ENCODE measurements at regions not wholly inside any gene's neighbourhood (a gene's known extent, or its start where the extent isn't known, plus 50 kb on each side); places are given as distances from the start of the nearest gene placed in this dataset.

- Histone ChIP-seq H3K27ac (ENCODE audit: low read length) (no peak overlapping the region), H3K9ac (ENCODE audit: low read length in 2 of 2) (no peak overlapping the region), H3K27me3 (ENCODE audit: control insufficient read depth in 1 of 2, insufficient read depth in 2 of 2, low read length in 2 of 2) (peaks cover 0 to 6% of the 10 kb centered on the region in 2 donors), H3K4me3 (ENCODE audit: low read length in 2 of 2) (no peak overlapping the region), H3K4me1 (ENCODE audit: control insufficient read depth, insufficient read depth, low read length) (no peaks in the 10 kb centered on the region), H3K36me3 (ENCODE audit: control insufficient read depth in 2 of 2, insufficient read depth in 2 of 2, low read length in 2 of 2) (peaks cover 0 to 4% of the 10 kb centered on the region in 2 donors), H3K9me3 (ENCODE audit: control insufficient read depth in 2 of 2, low read length in 2 of 2) (no peaks in the 10 kb centered on the region)
Measured at GRCh38 chr22:49046000-49046545, 781.6 kb downstream of the BRD1 start.

GRCh38 chr22:49045276-49045675, 782.4 kb downstream of the BRD1 start:
- Histone ChIP-seq H3K27ac (ENCODE audit: low read length) (no peak overlapping the region), H3K27me3 (ENCODE audit: control insufficient read depth in 1 of 2, insufficient read depth in 2 of 2, low read length in 2 of 2) (peaks cover 0 to 9% of the 10 kb centered on the region in 2 donors), H3K9ac (ENCODE audit: low read length in 2 of 2) (no peak overlapping the region)

GRCh38 chr22:49044776-49045175, 782.9 kb downstream of the BRD1 start:
- Histone ChIP-seq H3K9me3 (ENCODE audit: control insufficient read depth in 2 of 2, low read length in 2 of 2) (no peaks in the 10 kb centered on the region), H3K36me3 (ENCODE audit: control insufficient read depth in 2 of 2, insufficient read depth in 2 of 2, low read length in 2 of 2) (peaks cover 0 to 4% of the 10 kb centered on the region in 2 donors), H3K27ac (ENCODE audit: low read length) (no peak overlapping the region), H3K9ac (ENCODE audit: low read length in 2 of 2) (no peak overlapping the region), H3K4me1 (ENCODE audit: control insufficient read depth, insufficient read depth, low read length) (no peaks in the 10 kb centered on the region), H3K4me3 (ENCODE audit: low read length in 2 of 2) (no peak overlapping the region), H3K27me3 (ENCODE audit: control insufficient read depth in 1 of 2, insufficient read depth in 2 of 2, low read length in 2 of 2) (peaks cover 0 to 7% of the 10 kb centered on the region in 2 donors)

More at GRCh38 chr22:49045276-49045675, 782.4 kb downstream of the BRD1 start:
- Histone ChIP-seq H3K4me3 (ENCODE audit: low read length in 2 of 2) (no peak overlapping the region), H3K4me1 (ENCODE audit: control insufficient read depth, insufficient read depth, low read length) (no peaks in the 10 kb centered on the region), H3K36me3 (ENCODE audit: control insufficient read depth in 2 of 2, insufficient read depth in 2 of 2, low read length in 2 of 2) (peaks cover 0 to 4% of the 10 kb centered on the region in 2 donors), H3K9me3 (ENCODE audit: control insufficient read depth in 2 of 2, low read length in 2 of 2) (no peaks in the 10 kb centered on the region)

GRCh38 chr22:49044091-49044490, 783.6 kb downstream of the BRD1 start:
- Histone ChIP-seq H3K27me3 (ENCODE audit: control insufficient read depth in 1 of 2, insufficient read depth in 2 of 2, low read length in 2 of 2) (peaks cover 0 to 7% of the 10 kb centered on the region in 2 donors), H3K4me3 (ENCODE audit: low read length in 2 of 2) (no peak overlapping the region), H3K9me3 (ENCODE audit: control insufficient read depth in 2 of 2, low read length in 2 of 2) (no peaks in the 10 kb centered on the region)

GRCh38 chr22:49042877-49043859, 784.5 kb downstream of the BRD1 start:
- Histone ChIP-seq H3K9me3 (ENCODE audit: control insufficient read depth in 2 of 2, low read length in 2 of 2) (no peaks in the 10 kb centered on the region), H3K27ac (ENCODE audit: low read length) (no peak overlapping the region), H3K36me3 (ENCODE audit: control insufficient read depth in 2 of 2, insufficient read depth in 2 of 2, low read length in 2 of 2) (no peaks in the 10 kb centered on the region), H3K27me3 (ENCODE audit: control insufficient read depth in 1 of 2, insufficient read depth in 2 of 2, low read length in 2 of 2) (peaks cover 0 to 7% of the 10 kb centered on the region in 2 donors), H3K4me3 (ENCODE audit: low read length in 2 of 2) (no peak overlapping the region), H3K4me1 (ENCODE audit: control insufficient read depth, insufficient read depth, low read length) (no peaks in the 10 kb centered on the region), H3K9ac (ENCODE audit: low read length in 2 of 2) (no peak overlapping the region)

More at GRCh38 chr22:49044091-49044490, 783.6 kb downstream of the BRD1 start:
- Histone ChIP-seq H3K27ac (ENCODE audit: low read length) (no peak overlapping the region), H3K9ac (ENCODE audit: low read length in 2 of 2) (no peak overlapping the region), H3K36me3 (ENCODE audit: control insufficient read depth in 2 of 2, insufficient read depth in 2 of 2, low read length in 2 of 2) (peaks cover 0 to 4% of the 10 kb centered on the region in 2 donors), H3K4me1 (ENCODE audit: control insufficient read depth, insufficient read depth, low read length) (no peaks in the 10 kb centered on the region)

- Histone ChIP-seq H3K9ac (ENCODE audit: low read length in 2 of 2) (no peak overlapping the region), H3K27me3 (ENCODE audit: control insufficient read depth in 1 of 2, insufficient read depth in 2 of 2, low read length in 2 of 2) (peaks cover 0 to 10% of the 10 kb centered on the region in 2 donors), H3K9me3 (ENCODE audit: control insufficient read depth in 2 of 2, low read length in 2 of 2) (no peaks in the 10 kb centered on the region), H3K4me3 (ENCODE audit: low read length in 2 of 2) (no peak overlapping the region), H3K4me1 (ENCODE audit: control insufficient read depth, insufficient read depth, low read length) (no peaks in the 10 kb centered on the region), H3K36me3 (ENCODE audit: control insufficient read depth in 2 of 2, insufficient read depth in 2 of 2, low read length in 2 of 2) (no peaks in the 10 kb centered on the region), H3K27ac (ENCODE audit: low read length) (no peak overlapping the region)
Measured at GRCh38 chr22:49042066-49042465, 785.6 kb downstream of the BRD1 start.

GRCh38 chr22:49040754-49041467, 786.8 kb downstream of the BRD1 start:
- no peak overlapping the region for H3K27ac ChIP-seq (ENCODE audit: low read length)
- H3K27me3 ChIP-seq (ENCODE audit: control insufficient read depth in 1 of 2, insufficient read depth in 2 of 2, low read length in 2 of 2) = peaks cover 0 to 8% of the 10 kb centered on the region in 2 donors
- H3K9me3 ChIP-seq (ENCODE audit: control insufficient read depth in 2 of 2, low read length in 2 of 2) = no peaks in the 10 kb centered on the region
- H3K4me3 ChIP-seq (ENCODE audit: low read length in 2 of 2) = no peak overlapping the region
- H3K4me1 ChIP-seq (ENCODE audit: control insufficient read depth, insufficient read depth, low read length) = no peaks in the 10 kb centered on the region
- H3K36me3 ChIP-seq (ENCODE audit: control insufficient read depth in 2 of 2, insufficient read depth in 2 of 2, low read length in 2 of 2) = no peaks in the 10 kb centered on the region
- no peak overlapping the region for H3K9ac ChIP-seq (ENCODE audit: low read length in 2 of 2)

GRCh38 chr22:49040111-49040510, 787.6 kb downstream of the BRD1 start:
- Histone ChIP-seq H3K27ac (ENCODE audit: low read length) (no peak overlapping the region), H3K4me1 (ENCODE audit: control insufficient read depth, insufficient read depth, low read length) (no peaks in the 10 kb centered on the region), H3K36me3 (ENCODE audit: control insufficient read depth in 2 of 2, insufficient read depth in 2 of 2, low read length in 2 of 2) (no peaks in the 10 kb centered on the region), H3K9ac (ENCODE audit: low read length in 2 of 2) (no peak overlapping the region), H3K9me3 (ENCODE audit: control insufficient read depth in 2 of 2, low read length in 2 of 2) (no peaks in the 10 kb centered on the region), H3K4me3 (ENCODE audit: low read length in 2 of 2) (no peak overlapping the region), H3K27me3 (ENCODE audit: control insufficient read depth in 1 of 2, insufficient read depth in 2 of 2, low read length in 2 of 2) (peaks cover 0 to 8% of the 10 kb centered on the region in 2 donors)

GRCh38 chr22:49039625-49040024, 788.0 kb downstream of the BRD1 start:
- Histone ChIP-seq H3K9ac (ENCODE audit: low read length in 2 of 2) (no peak overlapping the region), H3K36me3 (ENCODE audit: control insufficient read depth in 2 of 2, insufficient read depth in 2 of 2, low read length in 2 of 2) (no peaks in the 10 kb centered on the region), H3K9me3 (ENCODE audit: control insufficient read depth in 2 of 2, low read length in 2 of 2) (no peaks in the 10 kb centered on the region), H3K27ac (ENCODE audit: low read length) (no peak overlapping the region), H3K27me3 (ENCODE audit: control insufficient read depth in 1 of 2, insufficient read depth in 2 of 2, low read length in 2 of 2) (peaks cover 0 to 8% of the 10 kb centered on the region in 2 donors), H3K4me3 (ENCODE audit: low read length in 2 of 2) (no peak overlapping the region), H3K4me1 (ENCODE audit: control insufficient read depth, insufficient read depth, low read length) (no peaks in the 10 kb centered on the region)

- H3K4me1 ChIP-seq (ENCODE audit: control insufficient read depth, insufficient read depth, low read length) = no peaks in the 10 kb centered on the region
- H3K27me3 ChIP-seq (ENCODE audit: control insufficient read depth in 1 of 2, insufficient read depth in 2 of 2, low read length in 2 of 2) = peaks cover 0 to 10% of the 10 kb centered on the region in 2 donors
- H3K27ac ChIP-seq (ENCODE audit: low read length) = no peak overlapping the region
Measured at GRCh38 chr22:49037701-49038245, 789.9 kb downstream of the BRD1 start.

More at GRCh38 chr22:49037701-49038245, 789.9 kb downstream of the BRD1 start:
- Histone ChIP-seq H3K9me3 (ENCODE audit: control insufficient read depth in 2 of 2, low read length in 2 of 2) (no peaks in the 10 kb centered on the region), H3K4me3 (ENCODE audit: low read length in 2 of 2) (no peak overlapping the region), H3K36me3 (ENCODE audit: control insufficient read depth in 2 of 2, insufficient read depth in 2 of 2, low read length in 2 of 2) (no peaks in the 10 kb centered on the region), H3K9ac (ENCODE audit: low read length in 2 of 2) (no peak overlapping the region)

All from stomach smooth muscle (tissue), 2 donors.